CD4-positive, alpha-beta T cell treated with Interleukin-2 at 100 ng/mL for 4 hours (primary cell): ENCODE measurements at regions not wholly inside any gene's neighbourhood (a gene's known extent, or its start where the extent isn't known, plus 50 kb on each side); places are given as distances from the start of the nearest gene placed in this dataset.

Source experiments
- DNase-seq: peaks from one replicate; pipeline ENCODE4 v3.0.0-alpha.2; 2020; ENCODE audit warnings: low spot score

DNA sequence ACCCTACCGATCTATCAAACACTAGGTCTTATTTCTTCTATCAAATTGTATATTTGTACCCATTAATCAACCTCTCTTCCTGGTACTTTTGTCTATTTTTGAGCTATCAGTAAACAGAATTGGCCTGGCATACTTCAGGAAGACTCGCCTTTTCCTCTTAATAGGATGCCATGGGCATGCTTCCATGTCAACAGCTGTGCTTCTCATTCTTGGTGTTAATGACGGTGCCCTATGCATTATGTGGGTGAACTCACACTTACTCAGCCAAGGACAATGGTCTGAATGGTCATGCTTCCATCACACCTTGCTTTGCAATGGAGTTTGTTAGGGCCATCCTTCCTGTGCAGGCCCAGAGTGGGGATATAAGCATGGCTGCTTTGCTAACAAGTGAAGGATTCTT lies 521.8 kb downstream of the MIAT start:
- no peak for DNase-seq

DNA sequence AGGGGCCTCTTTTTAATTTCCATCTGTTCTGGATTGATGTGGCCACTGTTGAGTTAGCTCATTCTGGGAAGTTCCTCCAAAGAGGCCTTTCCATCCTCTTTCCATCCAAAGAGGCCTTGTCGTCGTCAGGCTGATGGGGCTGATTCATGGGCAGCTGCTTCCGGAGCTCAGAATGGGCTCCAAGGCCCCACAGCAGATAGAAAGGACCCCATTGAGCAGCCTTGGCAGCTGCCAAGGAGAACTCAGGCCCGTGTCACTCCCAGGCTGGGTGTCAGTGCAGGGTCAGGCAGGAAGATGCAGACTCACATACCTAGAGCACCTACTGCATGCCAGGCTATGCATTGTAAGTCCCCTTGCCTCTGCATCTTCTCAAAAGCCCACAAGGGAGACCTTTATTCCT lies 524.1 kb downstream of the MIAT start:
- no peak for DNase-seq

DNA sequence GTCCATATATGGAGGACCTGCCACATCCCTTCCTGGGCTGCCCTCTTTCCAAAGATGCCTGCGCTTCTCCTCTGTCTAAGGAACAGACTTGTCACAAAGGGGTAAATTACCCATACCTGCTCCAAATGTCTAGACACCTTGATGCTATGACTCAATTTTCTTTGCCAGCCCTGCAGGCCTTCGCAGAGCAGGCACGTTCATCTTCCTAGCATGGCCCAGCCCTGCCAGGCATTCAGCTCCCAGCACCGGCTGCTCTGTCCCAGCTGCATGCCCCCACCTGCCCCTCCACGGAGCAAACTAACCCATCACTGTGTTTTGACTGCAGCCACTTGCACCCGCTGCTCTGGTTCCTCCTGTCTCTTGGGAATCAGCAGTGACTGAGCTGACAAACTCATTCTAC lies 526.1 kb downstream of the MIAT start:
- no peak for DNase-seq

DNA sequence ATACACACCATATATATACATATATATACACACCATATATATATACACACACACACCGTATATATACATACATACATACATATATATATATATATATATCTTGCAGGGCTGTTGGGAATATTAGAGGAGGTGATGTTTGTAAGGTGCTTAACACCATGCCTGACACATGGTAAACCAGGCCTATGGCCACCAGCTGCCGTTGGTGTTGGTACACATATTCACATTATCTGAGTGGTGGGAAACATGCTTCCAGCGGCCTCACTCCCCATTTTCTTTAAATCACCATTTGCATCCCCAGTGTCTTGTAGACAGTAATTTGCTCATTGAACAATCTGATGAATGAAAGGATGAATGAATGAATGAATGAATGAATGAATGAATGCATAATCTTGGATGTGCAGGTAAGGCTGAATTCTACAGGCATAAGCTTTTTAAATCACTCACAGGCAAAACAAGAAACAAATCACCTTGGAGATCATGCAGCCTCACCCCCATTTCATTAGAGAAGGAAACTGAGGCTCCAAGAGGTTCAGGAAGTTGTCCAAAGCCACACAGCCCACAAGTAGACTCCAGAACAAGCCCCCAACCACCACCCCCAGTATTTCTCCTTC lies 527.8 kb downstream of the MIAT start:
- no peak for DNase-seq

DNA sequence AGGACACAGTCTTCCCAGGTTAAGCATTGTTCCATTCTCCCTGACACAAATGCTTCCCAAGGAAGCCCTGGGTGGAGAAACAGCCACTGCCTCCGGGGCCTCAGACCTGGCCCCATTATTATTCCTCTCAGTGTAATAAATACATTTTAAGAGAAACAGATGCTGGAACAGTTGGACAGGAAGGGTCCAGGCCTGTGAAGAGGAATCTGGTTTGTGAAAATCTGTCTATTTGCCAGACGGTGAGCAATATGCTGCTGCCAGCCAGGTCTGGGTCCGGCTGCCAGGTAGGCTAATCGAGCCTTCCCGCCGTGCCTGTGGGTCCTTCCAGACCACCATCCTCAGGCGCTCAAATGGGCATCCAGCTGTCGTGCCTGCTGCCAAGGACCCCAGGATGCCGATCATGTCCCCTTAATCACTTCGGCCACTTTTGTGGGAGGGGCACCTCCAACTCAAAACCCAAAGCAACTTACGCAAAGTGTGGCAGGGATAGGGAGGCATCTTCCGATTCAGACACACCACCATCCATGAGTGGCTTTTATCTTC lies 528.4 kb downstream of the MIAT start:
- no peak for DNase-seq

DNA sequence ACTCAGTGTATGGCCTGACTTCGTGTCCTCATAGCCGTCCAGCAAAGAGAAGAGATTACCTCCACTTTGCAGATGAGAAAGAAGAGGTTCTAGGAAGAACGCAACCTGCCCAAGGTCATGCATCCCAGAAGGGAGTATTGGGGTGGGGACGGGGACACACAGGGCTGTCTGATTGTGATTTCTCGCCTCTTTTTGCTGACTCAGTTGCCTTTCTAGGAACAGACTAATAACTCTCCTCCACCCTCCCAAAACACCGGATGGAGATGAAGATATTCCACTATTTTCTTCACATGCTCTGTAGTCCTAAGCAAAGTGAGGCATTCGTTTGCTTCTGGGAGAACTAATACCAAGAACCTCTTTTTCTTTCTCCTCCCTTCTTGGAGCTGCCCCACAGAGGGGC lies 529.3 kb downstream of the MIAT start:
- DNase-seq: no peak

DNA sequence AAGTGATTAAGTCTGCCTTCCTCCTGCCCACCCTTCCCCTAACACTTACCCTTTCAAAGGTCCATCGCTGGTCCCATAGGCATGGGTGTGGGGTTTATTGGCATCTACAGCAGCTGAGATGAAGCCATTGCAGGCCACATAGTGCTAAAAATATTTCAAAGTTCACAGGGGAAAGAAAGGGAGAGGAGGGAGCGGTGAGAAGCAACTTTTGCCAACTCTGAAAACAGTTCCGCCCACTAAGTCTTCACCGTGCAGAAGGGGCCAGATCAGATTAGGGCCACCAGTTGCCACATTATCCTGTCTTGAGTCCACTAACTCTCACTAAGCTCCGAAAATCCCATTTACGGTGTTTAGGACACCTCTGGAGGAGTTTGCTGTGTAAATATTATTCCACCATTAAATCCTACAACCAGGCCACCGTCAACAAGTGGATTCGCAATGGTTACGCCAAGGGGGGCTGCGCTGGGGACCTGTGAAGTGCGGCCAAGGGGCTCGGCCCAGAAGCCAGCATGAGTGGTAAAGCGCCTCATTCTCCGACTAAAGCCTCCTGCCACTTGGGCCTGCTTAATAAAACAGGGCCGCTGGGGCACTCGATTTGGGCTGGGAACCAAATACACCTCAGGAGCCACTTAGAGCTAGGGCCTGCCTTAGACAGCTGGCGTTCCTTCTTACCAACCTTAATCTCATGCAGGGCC lies 534.9 kb downstream of the MIAT start:
- DNase-seq: no peak

DNA sequence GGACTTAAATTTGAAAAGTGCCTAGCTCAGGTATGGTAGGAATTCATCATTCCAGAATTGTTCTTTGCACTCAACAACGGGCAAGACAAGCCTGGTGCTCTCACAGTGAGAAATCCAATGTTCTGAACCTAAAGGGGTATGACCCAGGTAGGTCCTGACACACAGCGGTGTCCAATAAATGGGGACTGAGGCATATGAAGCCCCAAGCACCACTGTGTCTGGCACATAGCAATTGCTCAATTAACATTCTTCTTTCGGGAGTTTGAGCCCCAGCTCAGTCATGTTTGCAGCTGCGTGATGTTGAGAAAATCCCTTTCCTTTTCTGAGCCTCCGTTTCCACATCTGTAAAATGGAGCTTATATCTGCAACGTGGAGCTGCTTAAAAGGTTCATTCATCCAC lies 535.8 kb downstream of the MIAT start:
- no peak for DNase-seq

DNA sequence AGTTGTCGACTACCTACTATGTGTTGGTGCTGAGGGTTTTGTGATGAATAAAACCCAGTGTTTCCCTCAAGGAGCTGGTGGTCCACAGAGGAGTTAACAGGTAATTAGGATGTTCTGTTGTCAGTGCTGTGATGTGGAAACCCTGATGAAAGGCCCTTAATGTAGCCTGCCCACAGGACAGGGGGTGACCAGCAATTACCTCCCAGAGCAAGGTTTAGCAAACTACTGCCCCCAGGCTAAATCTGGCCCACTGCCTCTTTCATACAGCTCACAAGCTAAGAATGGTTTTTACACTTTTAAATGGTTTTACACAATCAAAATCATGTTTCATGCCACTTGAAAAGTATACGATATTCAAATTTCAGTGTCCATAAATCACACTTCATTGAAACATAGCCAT lies 536.2 kb downstream of the MIAT start:
- no peak for DNase-seq

DNA sequence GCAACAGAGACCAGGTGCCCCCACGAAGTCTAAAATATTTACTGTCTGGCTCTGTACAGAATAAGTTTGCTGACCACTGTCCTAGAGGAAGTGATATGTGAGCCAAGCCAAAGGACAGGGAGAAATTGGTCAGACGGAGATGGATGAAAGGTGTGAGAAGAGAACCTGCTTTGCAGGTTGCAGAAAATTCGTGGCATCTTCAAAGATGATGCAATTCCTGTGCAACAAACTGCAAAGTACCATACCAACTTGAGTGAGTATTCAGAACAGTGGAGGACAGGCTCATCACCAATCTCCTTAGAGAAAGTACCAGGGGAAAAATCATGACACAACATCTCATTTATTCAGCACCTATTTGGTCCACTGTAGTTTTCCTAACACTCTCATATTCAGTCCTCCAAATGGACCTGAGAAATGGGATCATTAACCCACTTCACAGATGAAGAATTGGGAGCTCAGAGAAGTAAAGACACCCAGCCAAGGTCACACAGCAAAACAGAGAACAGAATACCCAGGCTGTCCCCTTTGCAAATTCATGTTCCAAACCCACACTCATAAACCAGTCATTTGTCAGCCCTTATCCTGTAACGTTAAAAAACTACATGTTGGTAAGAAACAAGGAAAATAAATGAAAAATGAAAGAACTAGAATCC lies 536.8 kb downstream of the MIAT start:
- DNase-seq: no peak

DNA sequence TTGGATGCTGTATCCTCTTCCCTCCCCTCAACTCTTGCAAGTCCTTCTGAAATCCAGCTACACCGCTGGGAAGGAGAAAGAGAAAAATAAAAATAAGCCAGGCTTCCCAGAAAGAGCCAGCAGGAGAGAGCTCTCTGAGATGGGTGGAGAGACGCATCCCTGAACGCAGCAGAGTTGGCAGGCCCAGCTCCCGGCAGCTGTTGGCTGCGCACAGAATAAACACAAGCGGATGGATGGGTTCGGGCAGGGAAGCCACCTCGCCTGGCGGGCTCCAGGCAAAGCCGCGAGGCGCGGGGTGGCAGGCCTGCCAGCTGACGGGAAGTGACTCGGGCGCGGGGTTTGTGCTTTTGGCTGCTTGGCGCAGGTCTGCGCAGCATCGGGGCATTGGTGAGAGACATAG lies 537.7 kb downstream of the MIAT start:
- DNase-seq: no peak

DNA sequence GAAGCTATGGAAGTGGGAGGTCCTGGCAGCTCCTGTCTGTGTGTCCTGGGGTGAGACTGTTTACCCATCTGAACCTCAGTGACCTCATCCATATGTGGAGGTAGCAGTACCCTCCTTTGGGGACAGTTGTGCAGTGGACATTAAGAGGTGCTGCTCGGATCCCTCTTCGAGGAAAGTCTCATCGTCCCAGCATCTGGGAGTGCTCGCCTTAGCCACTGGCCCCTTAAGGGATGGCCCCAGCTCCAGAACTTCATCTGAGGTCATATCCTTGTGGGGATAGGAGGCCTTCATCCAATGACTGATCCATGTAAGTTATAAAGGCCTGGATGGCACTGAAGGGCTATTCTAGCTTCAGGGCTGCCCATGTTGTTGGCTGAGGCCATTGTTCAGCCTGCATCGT lies 538.1 kb downstream of the MIAT start:
- no peak for DNase-seq

DNA sequence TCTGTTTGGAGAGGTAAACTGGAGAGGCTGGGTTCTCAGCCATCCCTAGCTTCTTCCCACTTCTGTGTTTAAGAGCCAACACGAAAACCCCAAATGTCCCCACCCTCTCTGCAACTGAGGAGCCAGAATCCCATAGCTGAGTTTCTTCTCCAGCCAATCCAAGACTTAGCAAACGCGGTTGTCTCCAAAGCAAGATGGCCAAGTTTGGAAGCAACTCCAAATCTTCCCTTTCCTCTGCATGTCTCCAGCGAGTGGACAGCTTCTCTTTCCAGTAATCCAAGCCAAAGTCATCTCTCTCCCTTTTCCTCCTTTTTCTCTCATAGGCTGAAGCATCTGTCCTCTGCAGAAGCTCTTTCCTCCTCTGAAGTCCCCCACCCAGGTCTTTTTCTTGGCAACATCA lies 539.2 kb downstream of the MIAT start:
- DNase-seq: no peak

DNA sequence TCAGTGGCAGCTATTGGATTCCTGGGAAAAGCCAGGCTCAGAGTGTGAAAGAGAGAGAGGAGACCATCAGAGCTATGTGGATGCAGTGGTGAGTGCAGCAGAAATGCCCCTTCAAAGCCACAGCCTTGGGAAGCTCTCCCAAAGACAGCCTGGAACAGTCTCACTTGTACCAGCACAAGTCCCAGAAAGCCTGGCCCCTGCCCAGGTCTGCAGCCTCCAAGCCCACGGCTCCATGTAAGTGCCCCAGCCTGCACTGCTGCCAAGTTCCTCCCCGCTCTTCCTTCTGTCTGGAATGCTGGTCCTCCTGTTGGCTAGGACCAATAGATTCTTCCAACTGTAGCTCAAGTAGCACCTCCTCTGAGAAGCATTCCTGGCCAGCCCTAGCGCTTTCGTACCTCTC lies 539.7 kb downstream of the MIAT start:
- DNase-seq: no peak

DNA sequence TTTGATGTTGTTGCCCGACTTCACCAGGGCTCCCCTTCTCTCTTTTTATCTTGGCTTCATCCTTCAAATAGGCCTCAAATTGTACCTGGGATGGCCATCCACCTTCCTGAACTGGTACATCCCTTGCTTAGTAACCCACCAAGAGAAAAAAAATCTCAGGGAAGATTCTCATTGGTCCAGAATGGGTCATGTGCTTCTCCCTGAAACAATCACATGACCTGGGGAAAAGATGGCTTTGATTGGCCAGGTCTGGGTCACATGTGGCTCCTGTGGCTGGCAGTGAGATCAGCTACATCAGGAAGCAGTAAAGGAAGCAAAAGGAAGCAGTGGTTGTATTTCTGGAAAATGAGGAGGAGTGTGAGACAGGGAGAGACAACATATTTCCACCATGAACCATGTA lies 540.2 kb downstream of the MIAT start:
- no peak for DNase-seq

DNA sequence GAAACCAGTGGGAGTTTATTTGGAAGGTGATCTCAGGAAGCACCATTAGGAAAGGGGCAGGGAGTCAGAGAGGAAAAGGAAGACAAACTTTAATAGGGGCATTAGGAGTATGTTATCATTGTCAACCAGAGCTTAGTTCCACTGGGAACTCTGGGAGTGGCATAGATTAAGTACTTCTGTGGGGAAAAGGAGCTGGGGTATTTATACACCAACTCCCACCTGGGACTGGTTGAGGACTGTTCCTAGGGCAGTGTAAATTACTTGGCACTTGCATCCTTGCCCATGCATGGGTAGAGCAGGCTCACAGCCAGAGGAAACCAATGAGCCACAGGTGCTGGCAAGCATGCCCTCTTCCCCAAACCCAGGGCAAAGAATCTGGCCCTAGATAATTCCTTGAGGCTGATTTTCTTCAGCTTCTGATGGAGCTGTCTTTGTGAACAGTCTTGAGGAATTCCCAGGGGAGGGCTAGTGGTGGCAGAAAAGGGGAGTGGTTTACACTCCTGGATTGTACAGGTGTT lies 541.2 kb downstream of the MIAT start:
- DNase-seq: no peak

DNA sequence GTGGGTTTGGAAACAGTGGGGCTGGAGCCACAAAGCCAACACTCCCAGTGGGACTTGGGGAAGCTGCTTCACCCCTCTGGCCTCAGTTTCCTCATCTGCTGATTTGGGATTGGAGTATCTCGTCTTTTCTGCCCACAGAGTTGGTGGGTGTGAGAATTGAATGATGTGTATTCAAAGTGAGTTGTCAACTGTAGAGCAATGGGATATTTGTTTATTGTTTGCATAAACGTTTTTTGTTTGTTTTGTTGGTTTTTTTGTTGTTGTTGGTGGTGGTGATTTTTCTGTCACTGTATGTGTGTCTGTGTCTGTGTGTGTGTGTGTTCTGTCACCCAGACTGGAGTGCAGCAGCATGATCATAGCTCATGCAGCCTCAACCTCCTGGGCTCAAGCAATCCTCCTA lies 542.0 kb downstream of the MIAT start:
- DNase-seq: no peak

DNA sequence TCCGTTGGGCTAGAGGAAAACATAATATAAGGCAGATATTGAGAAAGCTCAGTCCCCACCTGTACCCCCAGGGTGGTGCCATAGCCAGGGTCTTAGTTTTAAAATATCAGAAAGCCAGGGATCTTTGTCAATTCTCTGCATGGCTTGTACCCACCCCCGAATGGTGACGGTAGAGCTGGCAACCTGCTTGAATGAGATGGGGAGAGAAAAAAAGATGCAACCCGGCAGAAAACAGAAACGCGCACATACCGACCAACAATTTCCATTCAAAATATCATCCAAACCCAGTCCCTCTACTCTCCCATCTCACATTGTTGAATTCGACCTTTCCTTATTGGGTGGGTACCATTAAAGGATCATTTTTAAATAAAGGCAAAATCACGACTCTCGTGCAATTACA lies 543.9 kb downstream of the MIAT start:
- no peak for DNase-seq

DNA sequence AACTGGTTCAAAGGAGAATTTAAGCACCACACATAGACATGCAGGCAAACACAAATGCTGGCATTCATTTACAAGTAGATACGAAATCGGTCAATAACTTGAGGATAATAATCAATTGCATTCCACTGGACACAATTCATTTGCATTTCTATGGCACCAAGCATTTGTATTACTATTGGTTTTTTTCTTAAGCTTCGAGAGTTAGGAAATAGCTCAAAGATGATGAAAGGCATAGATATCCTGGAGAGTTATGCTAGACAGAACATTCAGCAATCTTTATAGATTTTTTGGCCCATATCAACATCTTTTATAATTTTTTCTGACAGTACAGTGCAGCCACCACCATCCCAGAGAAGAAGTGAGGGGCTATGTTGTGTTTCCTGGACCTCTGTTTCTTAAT lies 544.4 kb downstream of the MIAT start:
- no peak for DNase-seq

DNA sequence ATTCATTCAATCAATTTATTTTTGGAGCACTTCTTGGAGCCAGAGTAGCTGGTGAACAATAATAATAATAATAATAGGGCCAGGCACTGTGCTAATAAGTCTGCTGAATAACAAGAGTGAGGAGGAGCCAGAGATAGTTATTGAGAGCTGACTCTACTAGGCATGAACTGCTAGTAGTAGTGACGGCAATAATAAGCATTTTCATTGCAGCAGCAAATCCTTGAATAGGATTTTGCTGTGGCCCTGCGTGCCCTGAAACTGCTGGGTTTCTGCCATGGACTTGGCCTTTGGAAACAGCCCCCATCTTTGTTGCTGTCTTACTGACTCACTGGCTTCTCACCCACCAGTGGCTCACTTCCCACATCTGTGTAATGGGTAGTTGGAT lies 545.9 kb downstream of the MIAT start:
- no peak for DNase-seq

DNA sequence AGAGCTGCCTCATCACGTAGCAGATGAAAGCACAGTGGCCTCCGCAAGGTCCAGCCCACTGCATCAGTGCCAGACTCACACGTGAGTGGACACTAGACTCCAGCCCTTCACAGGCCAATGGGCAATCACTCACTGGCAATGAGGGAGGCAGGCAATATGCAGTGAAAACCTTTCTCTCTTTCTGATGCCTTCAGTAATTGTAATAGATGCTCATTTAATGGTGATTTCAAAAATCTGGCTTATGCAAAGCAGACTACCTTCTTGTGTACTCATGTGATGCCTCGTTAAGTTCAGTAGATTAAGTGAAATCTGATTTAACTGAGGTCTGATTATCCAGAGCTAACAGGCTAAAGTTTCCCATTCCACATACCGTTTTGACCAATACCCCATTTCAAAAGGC lies 546.9 kb downstream of the MIAT start:
- no peak for DNase-seq

DNA sequence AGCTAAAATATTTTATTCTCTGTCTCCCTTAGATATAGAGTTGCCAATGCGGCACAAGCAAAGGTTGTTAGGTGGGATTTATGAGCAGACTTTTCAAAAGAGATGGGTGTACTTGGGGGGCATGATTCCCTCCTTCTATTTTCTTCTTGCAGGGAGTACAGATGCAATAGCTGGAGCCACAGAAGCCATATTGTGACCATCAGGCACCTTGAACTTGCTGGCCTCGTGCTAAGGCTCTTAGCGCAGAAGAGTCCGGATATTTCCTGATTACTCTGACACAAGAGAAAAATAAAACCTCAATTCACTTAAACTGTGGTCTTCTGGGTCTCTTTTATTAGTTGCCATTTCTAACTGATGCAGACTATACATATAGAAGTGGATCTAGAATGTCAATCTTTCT lies 547.4 kb downstream of the MIAT start:
- no peak for DNase-seq
